ENCODE measurements at regions not wholly inside any gene's neighbourhood (a gene's known extent, or its start where the extent isn't known, plus 50 kb on each side); places are given as distances from the start of the nearest gene placed in this dataset.
"Not testable (repeated sequence)": the region's sequence is repeated elsewhere in the genome, so short reads cannot be mapped to it uniquely, and the experiment has no call there.

GRCh38 chr6:74268815-74269599, 573.0 kb downstream of the CD109 start:
- no peak for DNase-seq

GRCh38 chr6:74259981-74260380, 564.0 kb downstream of the CD109 start:
- no peak for DNase-seq

- no peak for DNase-seq
Observed at GRCh38 chr6:74256781-74257180, 560.8 kb downstream of the CD109 start.

- DNase-seq: no peak
Observed at GRCh38 chr6:74256381-74256780, 560.4 kb downstream of the CD109 start.

GRCh38 chr6:74255007-74255406, 559.0 kb downstream of the CD109 start:
- DNase-seq: not testable (repeated sequence)

- DNase-seq: not testable (repeated sequence)
Observed at GRCh38 chr6:74254147-74254546, 558.1 kb downstream of the CD109 start.

- DNase-seq: no peak
Observed at GRCh38 chr6:74253261-74253660, 557.3 kb downstream of the CD109 start.

GRCh38 chr6:74250161-74250818, 554.3 kb downstream of the CD109 start:
- DNase-seq: no peak

- no peak for DNase-seq
Observed at GRCh38 chr6:74249658-74250057, 553.7 kb downstream of the CD109 start.

- DNase-seq: no peak
Observed at GRCh38 chr6:74248966-74249365, 553.0 kb downstream of the CD109 start.

GRCh38 chr6:74222768-74223333, 526.8 kb downstream of the CD109 start:
- no peak for DNase-seq

GRCh38 chr6:74213995-74214394, 518.0 kb downstream of the CD109 start:
- DNase-seq: no peak

GRCh38 chr6:74208239-74208638, 512.2 kb downstream of the CD109 start:
- no peak for DNase-seq

GRCh38 chr6:74199215-74199915, 503.4 kb downstream of the CD109 start:
- DNase-seq: no peak

- DNase-seq: no peak
Observed at GRCh38 chr6:74197310-74197709, 501.3 kb downstream of the CD109 start.

GRCh38 chr6:74187811-74188210, 491.8 kb downstream of the CD109 start:
- no peak for DNase-seq

- DNase-seq: no peak
Observed at GRCh38 chr6:74182992-74183391, 487.0 kb downstream of the CD109 start.

- DNase-seq: no peak
Observed at GRCh38 chr6:74181471-74181870, 485.5 kb downstream of the CD109 start.

- DNase-seq: no peak
Observed at GRCh38 chr6:74177506-74177905, 481.5 kb downstream of the CD109 start.

GRCh38 chr6:74170550-74170949, 474.5 kb downstream of the CD109 start:
- not testable (repeated sequence) for DNase-seq

GRCh38 chr6:74170118-74170517, 474.1 kb downstream of the CD109 start:
- DNase-seq: no peak

- no peak for DNase-seq
Observed at GRCh38 chr6:74167976-74168375, 472.0 kb downstream of the CD109 start.

- DNase-seq: no peak
Observed at GRCh38 chr6:74167511-74167910, 471.5 kb downstream of the CD109 start.

All from hippocampal formation (tissue), 2 donors.